ENCODE measurements at regions not wholly inside any gene's neighbourhood (a gene's known extent, or its start where the extent isn't known, plus 50 kb on each side); places are given as distances from the start of the nearest gene placed in this dataset.
"Not testable (repeated sequence)": the region's sequence is repeated elsewhere in the genome, so short reads cannot be mapped to it uniquely, and the experiment has no call there.

GRCh38 chr2:91525587-91525986 is 2834.1 kb downstream of the RPIA start:
- DNase-seq: not testable (repeated sequence)

- not testable (repeated sequence) for DNase-seq
Measured at GRCh38 chr2:91526083-91526482, 2834.6 kb downstream of the RPIA start.

GRCh38 chr2:91527056-91527455 is 2835.6 kb downstream of the RPIA start:
- DNase-seq: not testable (repeated sequence)

DNA sequence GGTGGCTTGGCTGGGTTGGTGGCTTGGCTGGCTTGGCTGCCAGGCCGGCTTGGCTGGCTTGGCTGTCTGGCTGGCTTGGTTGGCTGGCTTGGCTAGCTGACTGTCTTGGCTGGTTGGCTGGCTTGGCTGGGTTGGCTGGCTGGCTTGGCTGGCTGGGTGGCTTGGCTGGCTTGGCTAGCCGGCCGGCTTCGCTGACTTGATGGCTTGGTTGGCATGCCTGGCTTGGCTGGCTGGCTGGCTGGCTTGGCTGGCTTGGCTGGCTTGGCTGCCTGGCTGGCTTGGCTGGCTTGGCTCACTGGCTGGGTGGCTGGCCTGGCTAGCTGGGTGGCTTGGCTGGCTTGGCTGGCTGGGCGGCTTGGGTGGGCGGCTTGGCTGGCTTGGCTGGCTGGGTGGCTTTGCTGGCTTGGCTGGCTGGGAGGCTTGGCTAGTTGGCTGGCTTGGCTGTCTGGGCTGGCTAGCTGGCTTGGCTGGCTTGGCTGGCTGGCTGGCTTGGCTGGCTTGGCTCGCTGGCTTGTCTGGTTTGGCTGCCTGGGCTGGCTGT is 2836.1 kb downstream of the RPIA start:
- not testable (repeated sequence) for DNase-seq

GRCh38 chr2:91528361-91528760 is 2836.9 kb downstream of the RPIA start:
- not testable (repeated sequence) for DNase-seq

- not testable (repeated sequence) for DNase-seq
Measured at GRCh38 chr2:91536109-91536508, 2844.6 kb downstream of the RPIA start.

- not testable (repeated sequence) for DNase-seq
Measured at GRCh38 chr2:91536549-91537263, 2845.2 kb downstream of the RPIA start.

- DNase-seq: not testable (repeated sequence)
Measured at GRCh38 chr2:91549316-91549715, 2857.8 kb downstream of the RPIA start.

DNA sequence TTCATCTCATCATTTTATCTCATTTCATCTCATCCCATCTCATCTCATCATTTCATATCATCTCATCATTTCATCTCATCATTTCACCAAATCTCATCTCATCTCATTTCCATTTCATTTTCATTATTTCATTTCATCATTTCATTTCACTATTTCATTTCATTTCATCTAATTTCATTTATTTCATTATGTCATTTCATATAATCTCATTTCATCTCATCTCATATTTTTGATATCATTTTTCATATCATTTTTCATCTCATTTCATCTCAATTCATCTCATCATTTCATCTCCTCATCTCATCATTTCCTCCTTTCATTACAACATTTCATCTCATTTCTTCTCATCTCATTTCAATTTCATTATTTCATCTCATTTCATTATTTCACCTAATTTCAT is 2866.8 kb downstream of the RPIA start:
- not testable (repeated sequence) for DNase-seq

- DNase-seq: not testable (repeated sequence)
Measured at GRCh38 chr2:91559269-91559668, 2867.8 kb downstream of the RPIA start.

- not testable (repeated sequence) for DNase-seq
Measured at GRCh38 chr2:91559886-91560614, 2868.6 kb downstream of the RPIA start.

- DNase-seq: not testable (repeated sequence)
Measured at GRCh38 chr2:91562184-91562583, 2870.7 kb downstream of the RPIA start.

DNA sequence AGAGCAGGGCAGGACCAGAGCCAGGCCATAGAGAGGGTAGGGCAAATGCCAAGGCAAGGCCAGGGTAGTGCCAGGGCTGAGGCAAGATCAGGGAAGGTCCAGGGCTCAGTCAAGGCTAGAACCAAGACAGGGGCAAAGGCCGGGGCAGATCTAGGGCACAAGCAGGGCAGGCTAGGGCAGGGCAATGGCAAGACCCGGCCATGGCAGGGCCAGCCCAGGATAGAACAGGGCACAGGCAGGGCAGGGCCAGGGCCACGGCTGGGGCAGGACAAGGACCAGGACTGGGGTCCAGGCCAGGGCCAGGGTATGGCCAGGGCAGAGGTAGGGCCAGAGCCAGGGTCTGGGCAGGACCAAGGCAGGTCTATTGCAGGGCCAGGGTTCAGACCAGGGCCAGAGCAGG is 2873.2 kb downstream of the RPIA start:
- DNase-seq: not testable (repeated sequence)

- not testable (repeated sequence) for DNase-seq
Measured at GRCh38 chr2:91565689-91566430, 2874.4 kb downstream of the RPIA start.

DNA sequence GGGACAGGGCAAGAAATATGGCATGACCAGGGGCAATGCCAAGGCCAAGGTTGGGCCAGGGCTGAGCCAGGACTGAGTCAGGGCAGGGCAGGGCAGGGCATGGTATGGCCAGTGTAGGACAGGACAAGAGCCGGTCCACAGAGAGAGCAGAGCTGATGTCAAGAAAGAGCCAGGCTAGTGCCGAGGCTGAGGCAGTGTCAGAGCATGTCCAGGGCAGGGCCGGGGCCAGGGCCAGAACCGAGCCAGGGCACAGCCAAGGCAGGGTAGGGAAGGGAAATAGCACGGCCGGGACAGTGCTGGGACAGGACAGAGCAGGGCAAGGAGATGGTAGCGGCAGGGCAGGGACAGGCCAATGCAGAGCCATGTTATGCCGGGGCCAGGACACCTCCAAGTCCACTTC is 2875.1 kb downstream of the RPIA start:
- DNase-seq: not testable (repeated sequence)

DNA sequence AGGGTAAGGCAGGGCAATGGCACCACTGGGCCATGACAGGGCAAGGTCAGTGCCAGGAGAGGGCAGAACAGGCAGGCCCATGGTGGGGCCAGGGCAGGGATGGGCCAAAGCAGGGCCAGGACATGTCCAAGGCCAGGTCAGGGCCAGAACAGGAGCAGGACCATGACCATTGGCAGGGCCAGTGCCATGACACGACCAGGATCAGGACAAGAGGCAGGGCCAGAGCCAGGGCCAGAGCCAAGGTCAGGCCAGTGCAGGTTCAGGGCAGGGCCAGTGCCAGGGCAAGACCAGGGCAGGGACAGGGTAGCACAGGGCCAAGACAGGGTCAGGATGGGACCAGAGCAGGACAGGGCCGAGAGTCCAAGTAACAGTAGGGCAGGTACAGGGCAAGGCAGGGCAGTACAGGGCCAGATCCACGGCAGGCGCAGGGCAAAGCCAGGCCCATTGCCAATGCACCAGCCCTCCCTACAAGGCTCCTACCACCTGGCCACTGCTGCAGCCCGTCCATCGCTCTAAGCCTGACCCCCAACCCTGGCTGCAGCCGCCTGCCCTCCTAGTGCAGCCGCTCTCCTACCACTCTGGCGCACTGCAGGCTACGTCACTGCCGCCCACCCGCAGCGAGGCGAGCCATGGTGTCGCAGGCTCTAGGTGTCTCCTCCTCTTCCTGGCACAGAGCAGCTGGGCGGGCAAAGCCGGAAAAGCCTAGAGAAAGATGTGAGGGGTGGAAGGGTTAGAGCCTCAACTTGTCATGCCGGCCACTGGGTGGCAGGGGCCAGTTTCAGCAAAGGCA is 2876.3 kb downstream of the RPIA start:
- DNase-seq: not testable (repeated sequence)

DNA sequence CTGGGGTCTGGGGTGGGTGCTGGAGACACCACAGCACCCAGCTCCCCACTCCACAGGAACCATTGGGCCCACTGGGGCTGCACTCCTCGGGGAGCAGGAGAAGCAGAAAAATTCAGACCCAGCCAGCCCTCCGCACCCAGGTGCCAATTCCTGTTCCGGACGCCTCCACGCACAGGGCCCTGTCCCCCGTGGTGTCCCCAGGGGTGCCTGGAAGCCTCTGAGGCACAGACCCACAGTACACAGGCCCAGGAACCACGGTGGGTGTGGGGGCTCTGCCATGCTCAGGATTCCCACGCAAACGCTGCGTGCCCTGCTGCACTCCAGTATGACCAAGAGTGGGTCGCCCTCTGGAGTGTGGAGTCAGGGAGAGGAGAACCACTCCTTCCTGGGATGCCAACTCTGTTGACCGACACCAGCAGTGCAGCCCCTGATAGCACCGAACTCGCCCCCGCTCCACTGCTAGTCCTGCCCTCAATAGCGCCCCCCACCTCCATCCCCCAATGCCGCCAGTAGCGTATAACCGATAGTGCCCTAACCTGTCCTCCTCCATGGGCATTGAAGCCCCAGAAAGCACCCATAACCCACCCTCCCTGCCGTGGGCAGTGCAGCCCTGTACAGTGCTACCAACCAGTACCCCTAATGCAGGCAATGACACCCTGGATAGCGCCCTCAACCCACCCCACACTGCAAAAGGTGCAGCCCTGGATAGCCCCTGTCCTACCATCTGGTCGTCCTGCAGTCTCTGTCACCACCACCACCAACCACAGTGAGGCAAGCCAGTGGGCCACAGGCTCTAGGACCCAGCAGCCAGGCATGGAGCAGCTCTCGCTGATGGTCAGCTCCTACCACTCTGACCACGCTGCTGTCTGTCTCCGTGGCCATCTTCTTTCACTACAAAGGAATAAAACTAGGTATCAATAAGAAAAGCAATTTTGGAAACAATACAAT is 2877.2 kb downstream of the RPIA start:
- not testable (repeated sequence) for DNase-seq

DNA sequence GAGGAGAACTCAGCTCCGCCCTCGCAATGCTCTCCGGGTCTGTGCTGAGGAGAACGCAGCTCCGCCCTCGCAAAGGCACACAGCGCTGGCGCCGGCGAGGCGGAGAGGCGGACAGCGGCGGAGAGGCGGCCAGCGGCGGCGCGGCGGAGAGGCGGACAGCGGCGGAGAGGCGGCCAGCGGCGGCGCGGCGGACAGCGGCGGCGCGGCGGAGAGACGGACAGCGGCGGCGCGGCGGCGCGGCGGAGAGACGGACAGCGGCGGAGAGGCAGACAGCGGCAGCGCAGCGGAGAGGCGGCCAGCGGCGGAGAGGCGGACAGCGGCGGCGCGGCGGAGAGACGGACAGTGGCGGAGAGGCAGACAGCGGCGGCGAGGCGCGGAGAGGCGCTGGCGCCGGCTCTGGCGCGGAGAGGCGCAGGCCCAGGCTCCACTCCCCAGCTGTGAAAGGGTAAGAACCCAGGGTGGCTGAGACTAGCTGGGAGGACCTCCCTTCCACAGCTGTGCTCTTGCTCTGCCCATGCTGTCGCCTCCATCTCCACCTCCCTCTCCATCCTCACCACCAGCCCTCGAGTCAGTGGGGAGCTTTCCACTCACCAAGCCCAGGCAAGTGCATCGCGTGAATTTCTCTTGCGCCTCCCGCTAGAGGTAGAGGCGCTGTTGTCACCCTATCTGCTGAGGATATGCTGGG is 2879.9 kb downstream of the RPIA start:
- peak; percentile 14 for DNase-seq

GRCh38 chr2:91573018-91573417 is 2881.5 kb downstream of the RPIA start:
- DNase-seq: not testable (repeated sequence)

DNA sequence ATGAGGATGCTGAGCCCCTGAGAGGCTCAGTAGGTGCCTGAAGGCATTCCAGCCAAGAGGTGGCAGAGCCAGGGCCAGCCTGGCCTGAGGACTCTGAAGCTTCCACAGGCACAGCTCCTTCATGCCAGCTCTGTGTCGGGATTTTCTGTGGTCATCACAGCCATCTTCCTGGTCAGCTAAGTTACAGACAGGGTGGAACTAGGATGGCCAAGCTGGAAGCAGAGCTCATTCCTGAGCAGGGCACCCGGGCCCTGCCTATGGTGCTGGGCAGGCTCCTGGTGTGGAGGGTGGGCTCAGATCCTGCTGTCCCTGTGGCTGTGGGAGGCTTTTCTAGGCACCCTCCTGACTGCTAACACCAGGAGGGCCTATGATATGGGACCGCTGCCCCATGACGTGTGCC is 2882.3 kb downstream of the RPIA start:
- DNase-seq: not testable (repeated sequence)
